Astrocyte (in vitro differentiated cells and primary cell): ENCODE measurements at regions not wholly inside any gene's neighbourhood (a gene's known extent, or its start where the extent isn't known, plus 50 kb on each side); places are given as distances from the start of the nearest gene placed in this dataset.
"Not testable (repeated sequence)": the region's sequence is repeated elsewhere in the genome, so short reads cannot be mapped to it uniquely, and the experiment has no call there.

Experiments
- CTCF ChIP-seq: IDR thresholded peaks from 2 replicates; pipeline ENCODE4 v1.5.1; 2011; ENCODE audit warnings: low read depth, mild to moderate bottlenecking, inconsistent platforms, low read length, moderate library complexity; ENCODE audit not compliant: insufficient read depth
- EZH2 ChIP-seq: IDR thresholded peaks from 2 replicates; pipeline ENCODE4 v1.6.1; 2012; ENCODE audit warnings: mild to moderate bottlenecking, low read length, inconsistent platforms; ENCODE audit not compliant: insufficient read depth

DNA sequence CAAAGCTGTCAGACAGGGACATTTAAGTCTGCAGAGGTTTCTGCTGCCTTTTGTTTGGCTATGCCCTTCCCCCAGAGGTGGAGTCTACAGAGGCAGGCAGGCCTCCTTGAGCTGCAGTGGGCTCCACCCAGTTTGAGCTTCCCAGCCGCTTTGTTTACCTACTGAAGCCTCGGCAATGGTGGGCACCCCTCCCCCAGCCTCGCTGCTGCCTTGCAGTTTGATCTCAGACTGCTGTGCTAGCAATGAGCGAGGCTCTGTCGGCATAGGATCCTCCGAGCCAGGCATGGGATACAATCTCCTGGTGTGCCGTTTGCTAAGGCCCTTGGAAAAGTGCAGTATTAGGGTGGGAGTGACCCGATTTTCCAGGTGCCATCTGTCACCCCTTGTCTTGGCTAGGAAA lies 149.4 kb upstream of the PGRMC2 start:
- not testable (repeated sequence) for TF ChIP-seq CTCF, EZH2
